Motor neuron (in vitro differentiated cells): ENCODE measurements at regions not wholly inside any gene's neighbourhood (a gene's known extent, or its start where the extent isn't known, plus 50 kb on each side); places are given as distances from the start of the nearest gene placed in this dataset.
"Not testable (repeated sequence)": the region's sequence is repeated elsewhere in the genome, so short reads cannot be mapped to it uniquely, and the experiment has no call there.

Experiments
- ATAC-seq, 8 experiments: fragments of 200-7000 bp; cut with Tn5 transposase; replicated peaks in 6 of 8; 2 replicates each; pipeline ENCODE4 v1.8.0; 2021; ENCODE audit warnings: mild to moderate bottlenecking in 8 of 8, moderate library complexity in 8 of 8
- H3K27ac ChIP-seq, 2 donors: fragments of 250-450 bp; sonication (Bioruptor Pico); 2 replicates each; pipeline ENCODE4 v1.9.0; 2021; ENCODE audit warnings: antibody characterized with exemption in 2 of 2, mild to moderate bottlenecking in 2 of 2, moderate library complexity in 1 of 2
- H3K4me1 ChIP-seq, 2 donors: fragments of 250-450 bp; sonication (Bioruptor Pico); replicated peaks in 1 of 2; 2 replicates each; pipeline ENCODE4 v1.6.1; 2021; ENCODE audit warnings: antibody characterized with exemption in 2 of 2, mild to moderate bottlenecking in 2 of 2, moderate library complexity in 1 of 2
- H3K4me3 ChIP-seq, 5 donors: fragments of 250-450 bp; sonication (Bioruptor Pico); 2 replicates each; pipeline ENCODE4 v1.9.0; 2021; ENCODE audit warnings: antibody characterized with exemption in 5 of 5, mild to moderate bottlenecking in 5 of 5, moderate library complexity in 4 of 5
- WGBS, 10 experiments: fragments of 450-650 bp; shearing (Covaris generic); methylation state at CpG; one replicate each; pipeline ENCODE4 v1.0.0; 2022; 5-methylcytosine and 5-hydroxymethylcytosine counted together
- in situ Hi-C, 9 experiments: fragments of 400-800 bp; cut with MboI; loops; one replicate each; pipeline ENCODE4 v1.15.0; 2021; ENCODE audit warnings: low sequenced_read_pairs in 9 of 9, low pct_unique_long_range_greater_than_20kb in 2 of 9; ENCODE audit not compliant: unreplicated experiment in 9 of 9

GRCh38 chr1:60847391-60847790 lies 235.0 kb upstream of the NFIA start:
- no peak overlapping the region for H3K27ac ChIP-seq
- 53 to 96% (median 83%) methylated on average over 1 to 3 of the region's 3 CpGs; no CpG with 5 or more reads in 1 of the 10 experiments for WGBS, 10 experiments
- no peak overlapping the region for H3K4me3 ChIP-seq
- in situ Hi-C loops: no loop called here
- no peak for ATAC-seq
- peaks cover 0 to 3% of the 10 kb centered on the region in 2 donors for H3K4me1 ChIP-seq

GRCh38 chr1:60845659-60846058 lies 236.7 kb upstream of the NFIA start:
- H3K4me1 ChIP-seq, in situ Hi-C loops, H3K4me3 ChIP-seq, H3K27ac ChIP-seq, ATAC-seq: not testable (repeated sequence)
- 57 to 100% (median 100%) methylated on average over 2 to 3 of the region's 3 CpGs; no CpG with 5 or more reads in 2 of the 10 experiments for WGBS, 10 experiments

- ATAC-seq: no peak
- 43 to 77% (median 59%) methylated on average over 2 of the region's 2 CpGs; no CpG with 5 or more reads in 4 of the 10 experiments for WGBS, 10 experiments
- no peak overlapping the region for H3K4me3 ChIP-seq
- no peaks in the 10 kb centered on the region for H3K4me1 ChIP-seq
- H3K27ac ChIP-seq: no peak overlapping the region
- in situ Hi-C loops: no loop called here
Measured at GRCh38 chr1:60842304-60842703, 240.1 kb upstream of the NFIA start.

- peak in 3 of 8 experiments; percentile 65 to 93 (median 84) for ATAC-seq
- 5 to 100% (median 87%) methylated on average over 3 to 5 of the region's 5 CpGs for WGBS, 10 experiments
- in situ Hi-C loops: no loop called here
Measured at GRCh38 chr1:60841116-60842046, 241.0 kb upstream of the NFIA start.

GRCh38 chr1:60840476-60840875 lies 241.9 kb upstream of the NFIA start:
- ATAC-seq, H3K4me1 ChIP-seq, in situ Hi-C loops, H3K4me3 ChIP-seq, H3K27ac ChIP-seq: not testable (repeated sequence)
- WGBS, 10 experiments: 10 to 100% (median 89%) methylated on average over 1 to 2 of the region's 2 CpGs; no CpG with 5 or more reads in 3 of the 10 experiments

More at GRCh38 chr1:60841116-60842046, 241.0 kb upstream of the NFIA start:
- Histone ChIP-seq H3K4me3 (no peak overlapping the region), H3K27ac (no peak overlapping the region), H3K4me1 (no peaks in the 10 kb centered on the region)

- in situ Hi-C loops: no loop called here
- ATAC-seq: no peak
Measured at GRCh38 chr1:60835649-60836048, 246.7 kb upstream of the NFIA start.

GRCh38 chr1:60833173-60833572 lies 249.2 kb upstream of the NFIA start:
- in situ Hi-C loops: no loop called here
- Histone ChIP-seq H3K4me1 (peaks cover 0 to 15% of the 10 kb centered on the region in 2 donors), H3K27ac (no peak overlapping the region), H3K4me3 (no peak overlapping the region)
- peak in 5 of 8 experiments; percentile 26 to 58 (median 44) for ATAC-seq
- 28 to 73% (median 59%) methylated on average over 1 to 3 of the region's 3 CpGs; no CpG with 5 or more reads in 6 of the 10 experiments for WGBS, 10 experiments

More at GRCh38 chr1:60835649-60836048, 246.7 kb upstream of the NFIA start:
- no peak overlapping the region for H3K27ac ChIP-seq
- H3K4me1 ChIP-seq: peaks cover 0 to 15% of the 10 kb centered on the region in 2 donors
- H3K4me3 ChIP-seq: no peak overlapping the region
- WGBS, 10 experiments: 73 to 98% (median 94%) methylated on average over 3 to 5 of the region's 5 CpGs; no CpG with 5 or more reads in 3 of the 10 experiments

- H3K27ac ChIP-seq: no peak overlapping the region
- no peak overlapping the region for H3K4me3 ChIP-seq
- peak in 1 of 8 experiments; percentile 5 for ATAC-seq
- in situ Hi-C loops: no loop called here
- H3K4me1 ChIP-seq: peaks cover 0 to 15% of the 10 kb centered on the region in 2 donors
- WGBS, 10 experiments: 6 to 100% (median 68%) methylated on average over 1 to 3 of the region's 3 CpGs; no CpG with 5 or more reads in 1 of the 10 experiments
Measured at GRCh38 chr1:60832367-60832766, 250.0 kb upstream of the NFIA start.

GRCh38 chr1:60831780-60832179 lies 250.6 kb upstream of the NFIA start:
- H3K4me1 ChIP-seq: peaks cover 0 to 15% of the 10 kb centered on the region in 2 donors
- 25 to 100% (median 63%) methylated on average over 1 to 3 of the region's 3 CpGs; no CpG with 5 or more reads in 2 of the 10 experiments for WGBS, 10 experiments
- ATAC-seq: no peak
- no peak overlapping the region for H3K4me3 ChIP-seq
- no peak overlapping the region for H3K27ac ChIP-seq
- in situ Hi-C loops: no loop called here

- 42 to 100% (median 95%) methylated on average over 2 to 3 of the region's 3 CpGs; no CpG with 5 or more reads in 2 of the 10 experiments for WGBS, 10 experiments
- Histone ChIP-seq H3K27ac (no peak overlapping the region), H3K4me1 (peaks cover 11 to 24% of the 10 kb centered on the region in 2 donors), H3K4me3 (no peak overlapping the region)
- ATAC-seq: no peak
- in situ Hi-C loops: no loop called here
Measured at GRCh38 chr1:60828944-60829343, 253.4 kb upstream of the NFIA start.

GRCh38 chr1:60826320-60827094 lies 255.9 kb upstream of the NFIA start:
- peaks cover 11 to 13% of the 10 kb centered on the region in 2 donors for H3K4me1 ChIP-seq
- H3K4me3 ChIP-seq: no peak overlapping the region
- ATAC-seq: no peak
- WGBS, 10 experiments: 6 to 100% (median 88%) methylated on average over 2 of the region's 2 CpGs
- H3K27ac ChIP-seq: no peak overlapping the region
- in situ Hi-C loops: no loop called here

GRCh38 chr1:60825593-60825992 lies 256.8 kb upstream of the NFIA start:
- Histone ChIP-seq H3K4me3 (no peak overlapping the region), H3K4me1 (peaks cover 11 to 13% of the 10 kb centered on the region in 2 donors), H3K27ac (no peak overlapping the region)
- WGBS, 10 experiments: 14 to 86% (median 33%) methylated on average over 1 of the region's 1 CpG; no CpG with 5 or more reads in 6 of the 10 experiments
- peak in 7 of 8 experiments; percentile 43 to 84 (median 62) for ATAC-seq
- in situ Hi-C loops: no loop called here

GRCh38 chr1:60823151-60823550 lies 259.2 kb upstream of the NFIA start:
- in situ Hi-C loops: no loop called here
- Histone ChIP-seq H3K4me1 (peaks cover 11 to 13% of the 10 kb centered on the region in 2 donors), H3K27ac (no peak overlapping the region), H3K4me3 (no peak overlapping the region)
- WGBS, 10 experiments: 43 to 100% (median 85%) methylated on average over 1 of the region's 1 CpG; no CpG with 5 or more reads in 2 of the 10 experiments
- ATAC-seq: no peak
